RWPE1 (cell line): ENCODE measurements at regions not wholly inside any gene's neighbourhood (a gene's known extent, or its start where the extent isn't known, plus 50 kb on each side); places are given as distances from the start of the nearest gene placed in this dataset.

ENCODE experiments used
- CTCF ChIA-PET: fragments of 350-600 bp; sonication (Branson Sonifier 250); formaldehyde crosslinking; extraction: SDS; loops from one replicate; lab custom pipeline; 2021; lab: Yijun Ruan, JAX
- POLR2A ChIA-PET: fragments of 400-600 bp; formaldehyde crosslinking; extraction: SDS; loops from one replicate; lab custom pipeline; 2020; ENCODE audit warnings: antibody characterized with exemption; ENCODE audit not compliant: low non-redundant PET; lab: Yijun Ruan, JAX
- DNase-seq: peaks from one replicate; pipeline ENCODE4 v3.0.0; 2012; ENCODE audit warnings: low spot score
- H3K27ac ChIP-seq: fragments of 450-650 bp; 2 replicates; pipeline ENCODE4 v1.5.1; 2017
- CTCF ChIP-seq: fragments of 450-650 bp; conservative IDR thresholded peaks from 2 replicates; pipeline ENCODE4 v1.5.1; 2017; ENCODE audit warnings: low read depth, mild to moderate bottlenecking

DNA sequence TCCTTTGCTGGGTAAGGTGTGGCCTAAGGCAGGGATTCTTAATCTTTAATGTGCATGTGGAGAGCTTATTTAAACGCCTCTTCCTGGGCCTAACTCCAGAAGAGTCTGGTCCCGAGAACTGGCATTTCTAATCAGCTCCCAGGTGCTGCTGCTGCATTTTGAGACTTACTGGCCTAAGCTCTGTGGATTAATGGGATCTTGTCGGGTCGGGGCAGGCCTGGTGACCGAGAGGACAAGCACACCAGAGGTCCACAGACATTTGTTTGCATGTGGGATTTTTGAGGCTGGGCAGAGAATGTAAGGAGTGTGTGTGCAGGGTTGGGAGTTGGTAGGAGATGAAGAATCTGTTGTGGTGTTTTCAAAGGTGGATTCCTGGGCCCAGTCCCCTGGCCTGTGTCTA is 95.0 kb upstream of the DAP start:
- ChIA-PET POLR2A (no interaction called here), CTCF (no interaction called here)
- DNase-seq = no peak
- H3K27ac ChIP-seq = no peak overlapping the region
- no peak for TF ChIP-seq CTCF

GRCh38 chr5:10854506-10855277 is 93.7 kb upstream of the DAP start:
- ChIA-PET POLR2A (no interaction called here), CTCF (interaction anchor here (0.5 to 0.7 kb wide), 2 partner anchors 159 to 240 kb away, joined by 4 read pairs; no protein-coding TSS in a partner anchor)
- DNase-seq = no peak
- TF ChIP-seq CTCF = no peak
- H3K27ac ChIP-seq = no peak overlapping the region

- TF ChIP-seq CTCF = no peak
- no peak overlapping the region for H3K27ac ChIP-seq
- POLR2A ChIA-PET = no interaction called here
- CTCF ChIA-PET = no interaction called here
- DNase-seq = no peak
Measured at GRCh38 chr5:10853154-10853553, 92.1 kb upstream of the DAP start.

GRCh38 chr5:10849278-10849677 is 88.2 kb upstream of the DAP start:
- no peak for TF ChIP-seq CTCF
- ChIA-PET POLR2A (no interaction called here), CTCF (no interaction called here)
- no peak overlapping the region for H3K27ac ChIP-seq
- DNase-seq = no peak

GRCh38 chr5:10844016-10844415 is 83.0 kb upstream of the DAP start:
- no peak for TF ChIP-seq CTCF
- POLR2A ChIA-PET = no interaction called here
- no peak for DNase-seq
- CTCF ChIA-PET = no interaction called here
- H3K27ac ChIP-seq = no peak overlapping the region

GRCh38 chr5:10842823-10843222 is 81.8 kb upstream of the DAP start:
- TF ChIP-seq CTCF = no peak
- H3K27ac ChIP-seq = no peak overlapping the region
- POLR2A ChIA-PET = no interaction called here
- DNase-seq = no peak
- CTCF ChIA-PET = no interaction called here
